GM10248 (cell line): ENCODE measurements at regions not wholly inside any gene's neighbourhood (a gene's known extent, or its start where the extent isn't known, plus 50 kb on each side); places are given as distances from the start of the nearest gene placed in this dataset.
"Not testable (repeated sequence)": the region's sequence is repeated elsewhere in the genome, so short reads cannot be mapped to it uniquely, and the experiment has no call there.

Experiments used
- CTCF ChIA-PET: fragments of 300-600 bp; sonication (Branson Sonifier 250); formaldehyde crosslinking; extraction: SDS; loops from one replicate; lab custom pipeline; 2021; ENCODE audit warnings: antibody characterized with exemption; lab: Yijun Ruan, JAX
- POLR2A ChIA-PET: fragments of 350-650 bp; sonication (Branson Sonifier 250); formaldehyde crosslinking; extraction: SDS; loops from one replicate; lab custom pipeline; 2020; ENCODE audit warnings: antibody characterized with exemption; lab: Yijun Ruan, JAX
- DNase-seq: peaks from one replicate; pipeline ENCODE4 v3.0.0; 2012; ENCODE audit errors: extremely low spot score
- CTCF ChIP-seq: IDR thresholded peaks from 2 replicates; pipeline ENCODE4 v1.5.1; 2012; ENCODE audit warnings: mild to moderate bottlenecking, low read depth; ENCODE audit errors: extremely low read depth, missing control alignments, control extremely low read depth

- POLR2A ChIA-PET: no interaction called here
- no peak for DNase-seq
- CTCF ChIA-PET: no interaction called here
- no peak for TF ChIP-seq CTCF
Observed at GRCh38 chr15:94858449-94858848, 627.1 kb downstream of the MCTP2 start.

GRCh38 chr15:94858920-94859319 lies 627.6 kb downstream of the MCTP2 start:
- CTCF ChIA-PET: no interaction called here

GRCh38 chr15:94864600-94864999 lies 633.2 kb downstream of the MCTP2 start:
- DNase-seq: no peak
- TF ChIP-seq CTCF: no peak
- CTCF ChIA-PET: interaction anchor here (1.3 to 1.6 kb wide), 2 partner anchors 10 to 85 kb away, joined by 3 read pairs; no protein-coding TSS in a partner anchor
- POLR2A ChIA-PET: no interaction called here

More at GRCh38 chr15:94858920-94859319, 627.6 kb downstream of the MCTP2 start:
- DNase-seq: no peak
- TF ChIP-seq CTCF: no peak
- POLR2A ChIA-PET: no interaction called here

GRCh38 chr15:94868265-94868664 lies 636.9 kb downstream of the MCTP2 start:
- CTCF ChIA-PET, POLR2A ChIA-PET: not testable (repeated sequence)

GRCh38 chr15:94875550-94875949 lies 644.2 kb downstream of the MCTP2 start:
- DNase-seq: no peak
- ChIA-PET POLR2A (no interaction called here), CTCF (interaction anchor here (0.9 to 1.5 kb wide), 2 partner anchors 10 to 12 kb away, joined by 3 to 4 read pairs; no protein-coding TSS in a partner anchor)
- no peak for TF ChIP-seq CTCF

More at GRCh38 chr15:94868265-94868664, 636.9 kb downstream of the MCTP2 start:
- DNase-seq: not testable (repeated sequence)

GRCh38 chr15:94877833-94878232 lies 646.5 kb downstream of the MCTP2 start:
- TF ChIP-seq CTCF: no peak

GRCh38 chr15:94882071-94882712 lies 650.8 kb downstream of the MCTP2 start:
- ChIA-PET CTCF (no interaction called here), POLR2A (no interaction called here)
- DNase-seq: no peak
- TF ChIP-seq CTCF: no peak

More at GRCh38 chr15:94877833-94878232, 646.5 kb downstream of the MCTP2 start:
- ChIA-PET POLR2A (no interaction called here), CTCF (no interaction called here)
- no peak for DNase-seq
